GM10248 (cell line): ENCODE measurements at regions not wholly inside any gene's neighbourhood (a gene's known extent, or its start where the extent isn't known, plus 50 kb on each side); places are given as distances from the start of the nearest gene placed in this dataset.
"Not testable (repeated sequence)": the region's sequence is repeated elsewhere in the genome, so short reads cannot be mapped to it uniquely, and the experiment has no call there.

Experiments used
- CTCF ChIA-PET: fragments of 300-600 bp; sonication (Branson Sonifier 250); formaldehyde crosslinking; extraction: SDS; loops from one replicate; lab custom pipeline; 2021; ENCODE audit warnings: antibody characterized with exemption; lab: Yijun Ruan, JAX
- POLR2A ChIA-PET: fragments of 350-650 bp; sonication (Branson Sonifier 250); formaldehyde crosslinking; extraction: SDS; loops from one replicate; lab custom pipeline; 2020; ENCODE audit warnings: antibody characterized with exemption; lab: Yijun Ruan, JAX
- DNase-seq: peaks from one replicate; pipeline ENCODE4 v3.0.0; 2012; ENCODE audit errors: extremely low spot score
- TF ChIP-seq, protein P1 (sequence below): IDR thresholded peaks from 2 replicates; pipeline ENCODE4 v1.5.1; 2012; ENCODE audit warnings: mild to moderate bottlenecking, low read depth; ENCODE audit errors: extremely low read depth, missing control alignments, control extremely low read depth

DNA sequence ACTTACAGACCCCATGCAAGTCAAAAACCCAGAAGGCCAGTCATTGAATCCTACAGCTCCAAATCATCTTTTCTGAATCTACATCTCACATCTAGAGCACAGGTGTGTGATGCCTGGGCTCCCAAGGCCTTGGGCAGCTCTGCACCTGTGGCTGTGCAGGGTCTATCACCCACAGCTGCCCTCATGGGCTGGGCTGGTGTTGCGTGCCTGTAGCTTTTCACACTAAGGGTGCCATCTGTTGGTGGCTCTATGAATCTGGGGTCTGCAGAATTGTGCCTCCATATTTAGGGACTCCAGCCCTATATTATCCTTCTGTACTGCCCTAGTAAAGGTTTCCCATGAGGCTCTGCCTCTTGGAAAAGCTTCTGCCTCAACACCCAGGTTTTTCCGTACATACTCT is 407.6 kb downstream of the TUBA3C start:
- POLR2A ChIA-PET, DNase-seq, CTCF ChIA-PET: not testable (repeated sequence)

DNA sequence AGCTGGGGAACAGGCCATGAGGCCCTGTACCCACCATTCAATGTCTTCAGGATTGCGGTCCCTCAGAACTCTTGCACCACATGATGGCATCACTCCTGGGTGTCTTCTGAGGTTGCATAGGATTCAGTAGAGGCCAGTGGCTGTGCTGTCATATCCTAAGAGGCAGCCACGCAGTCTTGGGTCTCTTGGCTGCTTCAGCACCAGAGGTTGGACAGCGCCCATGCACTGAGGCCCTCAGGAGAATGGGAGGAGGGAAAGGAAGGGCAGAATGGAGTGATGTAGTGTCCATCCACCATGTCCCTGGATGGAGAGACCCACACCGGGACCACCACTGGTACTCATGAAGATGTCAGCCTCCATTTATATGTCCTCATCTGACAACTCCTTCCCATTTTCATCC is 439.9 kb downstream of the TUBA3C start:
- POLR2A ChIA-PET, CTCF ChIA-PET, DNase-seq: not testable (repeated sequence)

DNA sequence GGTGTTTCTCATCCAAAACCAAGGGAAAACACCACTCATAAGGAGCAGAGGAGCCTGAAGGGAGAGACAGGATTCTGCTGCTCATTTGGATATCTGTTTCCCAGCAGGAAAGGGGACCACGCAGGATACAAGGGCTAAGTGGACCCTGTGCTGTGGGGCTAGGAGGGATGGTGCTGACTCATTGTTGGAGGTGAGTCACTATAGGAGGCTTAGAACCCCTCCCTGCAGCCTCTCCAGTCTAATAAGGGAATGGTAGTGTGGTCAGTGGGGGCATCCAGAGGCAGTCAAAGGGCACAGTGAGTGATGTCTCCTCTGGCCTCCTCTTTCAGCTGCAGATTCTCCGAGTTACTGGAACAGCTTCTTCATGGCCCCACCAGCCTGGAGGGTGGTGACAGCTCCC is 442.3 kb downstream of the TUBA3C start:
- CTCF ChIA-PET: no interaction called here
- POLR2A ChIA-PET: no interaction called here
- TF ChIP-seq, protein P1, sequence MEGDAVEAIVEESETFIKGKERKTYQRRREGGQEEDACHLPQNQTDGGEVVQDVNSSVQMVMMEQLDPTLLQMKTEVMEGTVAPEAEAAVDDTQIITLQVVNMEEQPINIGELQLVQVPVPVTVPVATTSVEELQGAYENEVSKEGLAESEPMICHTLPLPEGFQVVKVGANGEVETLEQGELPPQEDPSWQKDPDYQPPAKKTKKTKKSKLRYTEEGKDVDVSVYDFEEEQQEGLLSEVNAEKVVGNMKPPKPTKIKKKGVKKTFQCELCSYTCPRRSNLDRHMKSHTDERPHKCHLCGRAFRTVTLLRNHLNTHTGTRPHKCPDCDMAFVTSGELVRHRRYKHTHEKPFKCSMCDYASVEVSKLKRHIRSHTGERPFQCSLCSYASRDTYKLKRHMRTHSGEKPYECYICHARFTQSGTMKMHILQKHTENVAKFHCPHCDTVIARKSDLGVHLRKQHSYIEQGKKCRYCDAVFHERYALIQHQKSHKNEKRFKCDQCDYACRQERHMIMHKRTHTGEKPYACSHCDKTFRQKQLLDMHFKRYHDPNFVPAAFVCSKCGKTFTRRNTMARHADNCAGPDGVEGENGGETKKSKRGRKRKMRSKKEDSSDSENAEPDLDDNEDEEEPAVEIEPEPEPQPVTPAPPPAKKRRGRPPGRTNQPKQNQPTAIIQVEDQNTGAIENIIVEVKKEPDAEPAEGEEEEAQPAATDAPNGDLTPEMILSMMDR: no peak
- DNase-seq: no peak

DNA sequence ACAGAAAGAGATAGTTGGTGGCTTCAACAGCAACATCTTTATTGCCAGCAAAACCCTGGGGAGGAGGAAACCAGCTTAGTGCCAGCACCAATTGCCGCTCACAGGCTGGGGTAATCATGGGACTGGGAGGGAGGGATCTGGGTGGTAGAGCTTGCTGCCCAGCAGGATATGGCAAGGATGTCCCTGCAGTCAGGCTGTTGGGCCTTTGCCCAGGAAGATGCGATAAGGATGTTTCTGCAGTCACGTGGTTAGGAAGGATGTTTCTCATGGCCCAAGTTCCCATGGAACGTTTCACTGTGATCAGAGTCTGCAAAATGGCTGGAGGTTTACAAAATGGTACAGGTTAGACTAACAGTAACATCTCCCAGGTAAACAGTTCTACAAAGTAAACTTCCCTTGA is 443.5 kb downstream of the TUBA3C start:
- DNase-seq, CTCF ChIA-PET, POLR2A ChIA-PET: not testable (repeated sequence)

DNA sequence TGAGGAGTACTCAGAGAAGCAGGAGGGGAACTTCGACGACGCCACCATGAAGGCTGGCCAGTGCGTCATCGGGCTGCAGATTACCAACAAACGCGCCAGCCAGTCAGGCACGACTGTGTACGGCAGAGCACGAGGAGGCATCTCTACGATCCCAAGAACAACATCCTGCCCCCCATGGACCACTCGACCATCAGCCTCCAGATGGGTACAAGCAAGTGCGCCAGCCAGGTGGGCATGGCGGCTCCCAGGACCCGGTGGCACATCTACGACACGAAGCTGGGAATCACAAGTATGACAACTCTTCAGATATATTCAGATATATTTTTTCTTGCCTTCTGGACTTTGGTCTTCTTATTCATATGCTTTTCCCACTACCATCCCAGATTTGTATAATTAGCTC is 454.5 kb downstream of the TUBA3C start:
- POLR2A ChIA-PET, DNase-seq, CTCF ChIA-PET: not testable (repeated sequence)

DNA sequence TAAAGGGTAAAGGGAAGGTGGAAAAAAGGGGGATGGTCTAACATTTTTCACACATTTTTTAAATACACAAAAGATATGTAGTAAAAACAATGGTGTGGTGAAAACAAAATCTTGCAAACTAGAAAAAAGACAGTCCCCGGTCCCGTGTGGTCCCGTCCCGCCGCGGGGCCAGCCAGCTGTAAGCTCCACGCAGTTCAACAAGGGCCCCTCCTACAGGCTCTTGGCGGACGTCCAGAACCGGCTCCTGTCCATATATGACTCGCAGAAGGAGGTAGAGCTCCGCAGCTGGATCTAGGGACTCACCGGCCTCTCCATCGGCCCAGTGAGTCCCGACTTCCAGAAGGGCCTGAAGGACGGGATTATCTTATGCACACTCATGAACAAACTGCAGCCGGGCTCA is 455.1 kb downstream of the TUBA3C start:
- POLR2A ChIA-PET, CTCF ChIA-PET, DNase-seq: not testable (repeated sequence)

DNA sequence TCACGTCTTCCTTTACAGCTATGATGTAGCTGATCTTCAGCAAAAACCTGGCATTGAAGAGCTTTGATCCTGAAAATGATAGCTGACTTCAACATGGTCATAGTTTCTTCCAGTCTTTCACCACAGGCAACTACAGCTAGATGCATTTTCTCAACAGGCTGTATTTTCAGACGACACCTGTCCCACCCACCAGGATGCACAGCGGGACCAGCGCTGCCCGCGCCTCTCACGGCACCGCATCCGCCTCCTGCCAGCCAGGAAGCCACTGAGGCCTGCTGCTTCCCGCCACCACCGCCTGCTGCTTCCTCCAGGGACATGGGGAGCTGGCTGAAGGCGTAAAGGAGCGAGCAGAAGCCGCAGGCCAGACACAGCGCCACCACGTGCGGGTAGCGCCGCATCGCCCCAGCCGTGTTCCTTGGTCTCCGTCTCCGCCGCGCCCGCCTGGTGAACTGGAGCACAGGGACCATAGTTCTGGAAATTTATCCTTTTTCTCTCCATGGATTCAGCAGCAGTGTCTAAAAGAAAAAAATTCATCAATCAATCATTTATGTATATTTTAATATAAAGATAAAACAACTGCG is 456.3 kb downstream of the TUBA3C start:
- CTCF ChIA-PET, DNase-seq, POLR2A ChIA-PET: not testable (repeated sequence)

DNA sequence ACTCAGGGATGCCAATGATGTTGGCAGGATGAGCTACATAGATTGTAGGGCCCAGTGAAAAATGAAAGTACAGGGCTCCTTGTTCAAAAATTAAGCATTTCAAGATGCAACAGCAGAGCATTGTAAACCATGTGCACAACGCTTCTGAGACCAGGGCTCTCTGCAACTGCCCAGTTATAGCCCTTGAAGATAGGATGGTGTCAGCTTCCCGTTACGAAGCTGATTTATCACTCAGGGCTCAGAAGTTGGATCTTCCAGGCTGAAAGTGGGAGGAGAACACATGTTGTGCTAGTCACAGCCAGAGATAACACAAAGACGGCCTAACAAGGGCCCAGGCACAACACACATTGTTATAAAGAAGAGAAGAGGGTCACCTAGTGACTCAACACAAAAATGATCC is 466.7 kb downstream of the TUBA3C start:
- CTCF ChIA-PET: no interaction called here
- TF ChIP-seq, protein P1: no peak
- POLR2A ChIA-PET: no interaction called here
- no peak for DNase-seq

DNA sequence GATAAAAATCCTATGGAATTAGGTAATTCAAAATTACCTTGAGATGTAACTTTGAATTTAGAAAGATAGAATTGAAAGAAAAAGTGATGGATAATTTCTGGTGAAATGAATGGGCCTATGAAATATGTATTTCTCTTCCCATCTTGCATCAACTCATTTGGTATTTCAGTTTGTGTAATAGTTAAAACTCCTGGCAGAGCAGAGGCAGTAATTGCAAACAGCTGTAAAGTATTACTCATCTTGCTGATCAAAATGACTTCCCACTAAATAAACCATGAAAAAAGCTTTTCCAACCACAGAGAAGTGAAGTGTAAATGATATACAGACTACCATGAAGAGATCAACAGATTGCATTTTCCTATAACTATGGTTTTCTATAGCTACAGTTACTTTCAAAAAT is 471.0 kb downstream of the TUBA3C start:
- CTCF ChIA-PET, POLR2A ChIA-PET, DNase-seq: not testable (repeated sequence)

DNA sequence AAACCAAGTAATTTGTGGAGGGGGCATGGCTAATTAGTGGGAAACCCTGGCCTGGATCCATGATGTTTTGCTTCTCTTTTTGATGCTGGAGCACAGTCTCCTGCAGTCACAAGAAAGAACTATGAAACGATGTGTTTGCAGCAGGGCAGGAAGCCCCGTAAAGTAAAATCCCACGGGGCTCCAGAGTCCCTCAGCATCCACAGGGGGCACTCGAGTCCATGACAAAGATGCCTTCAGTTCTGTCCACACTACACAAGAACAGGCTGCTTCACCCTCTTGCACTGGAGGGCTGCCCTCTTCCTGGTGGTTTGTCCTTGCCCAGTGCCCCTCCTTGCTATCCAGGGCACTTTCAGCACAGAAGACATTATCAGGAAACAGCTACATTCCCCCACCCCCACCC is 475.1 kb downstream of the TUBA3C start:
- DNase-seq, POLR2A ChIA-PET, CTCF ChIA-PET: not testable (repeated sequence)

DNA sequence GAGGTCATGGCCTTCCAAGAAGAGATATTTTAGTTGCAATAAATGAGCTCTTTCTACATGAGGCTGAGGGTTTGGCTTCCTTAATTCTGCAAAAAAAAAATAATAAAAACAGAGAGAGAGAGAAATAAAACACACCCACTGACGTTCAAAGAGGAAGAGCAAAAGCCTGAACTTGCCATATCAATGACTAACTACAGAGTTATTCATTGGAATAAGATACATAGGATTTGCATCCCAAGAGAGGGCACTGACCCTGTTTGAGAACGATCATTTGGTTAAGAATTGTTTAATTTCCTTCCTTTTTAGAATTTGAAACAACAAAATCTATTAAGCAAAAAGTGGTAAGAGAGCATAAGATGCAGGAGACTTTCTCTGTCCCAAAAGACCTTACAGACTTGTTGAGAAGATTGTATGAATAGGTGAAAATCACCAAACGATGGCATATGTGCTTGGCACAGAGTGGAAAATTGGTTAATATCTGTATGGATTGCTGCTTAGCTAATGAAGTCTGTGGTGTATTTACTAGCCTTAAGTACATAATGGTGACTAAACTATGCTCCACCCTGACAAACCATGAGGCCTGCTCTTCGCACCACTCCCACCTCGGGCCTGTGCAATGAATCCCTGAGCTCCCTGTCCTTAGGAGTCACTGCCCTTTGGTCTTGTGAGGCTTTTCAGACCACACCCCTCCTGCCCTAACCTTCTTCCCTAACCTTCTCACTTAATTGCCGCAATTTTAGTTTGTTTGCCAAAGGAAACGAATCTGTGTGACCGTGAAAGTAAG is 479.0 kb downstream of the TUBA3C start:
- DNase-seq, POLR2A ChIA-PET, CTCF ChIA-PET: not testable (repeated sequence)

DNA sequence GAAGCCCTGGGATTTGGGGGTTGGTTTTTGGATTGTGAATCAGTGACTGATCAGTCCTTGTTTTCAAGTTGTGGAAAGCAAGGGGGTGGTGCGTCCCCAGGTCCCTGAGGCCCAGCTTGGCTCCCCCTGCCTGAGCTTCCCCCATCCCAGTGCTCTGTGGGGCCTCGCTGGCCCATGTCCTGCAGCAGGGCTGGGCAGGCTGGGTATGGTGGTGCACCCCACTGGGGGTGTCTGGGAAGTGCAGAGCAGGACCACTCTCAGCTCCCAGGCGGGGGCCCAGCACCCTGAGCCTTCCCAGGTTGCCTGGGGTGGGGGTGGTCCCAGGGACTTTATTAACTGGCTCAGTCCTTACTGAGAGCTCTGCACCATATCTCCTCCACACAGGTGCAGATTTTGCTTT is 483.3 kb downstream of the TUBA3C start:
- DNase-seq, POLR2A ChIA-PET, CTCF ChIA-PET: not testable (repeated sequence)

DNA sequence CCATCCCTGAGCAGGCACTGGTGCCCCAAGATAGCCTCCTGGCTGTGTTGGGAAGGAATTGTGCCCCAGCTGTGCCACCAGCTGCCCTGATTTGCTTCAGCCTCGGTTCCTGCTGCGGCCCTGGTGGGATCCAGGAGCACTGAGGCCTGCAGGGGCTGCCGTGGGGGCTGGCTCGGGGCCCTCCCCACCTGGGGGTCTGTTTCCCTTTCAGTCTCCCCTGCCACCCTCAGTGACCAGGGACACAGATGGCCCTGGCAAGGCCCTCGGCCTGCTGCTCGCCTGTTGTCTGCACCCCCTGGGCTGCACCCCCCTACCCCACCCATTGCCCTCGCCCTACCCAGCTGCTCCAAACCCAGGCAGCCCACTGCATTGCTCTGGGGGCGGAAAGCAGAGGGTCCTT is 483.8 kb downstream of the TUBA3C start:
- DNase-seq, POLR2A ChIA-PET, CTCF ChIA-PET: not testable (repeated sequence)

DNA sequence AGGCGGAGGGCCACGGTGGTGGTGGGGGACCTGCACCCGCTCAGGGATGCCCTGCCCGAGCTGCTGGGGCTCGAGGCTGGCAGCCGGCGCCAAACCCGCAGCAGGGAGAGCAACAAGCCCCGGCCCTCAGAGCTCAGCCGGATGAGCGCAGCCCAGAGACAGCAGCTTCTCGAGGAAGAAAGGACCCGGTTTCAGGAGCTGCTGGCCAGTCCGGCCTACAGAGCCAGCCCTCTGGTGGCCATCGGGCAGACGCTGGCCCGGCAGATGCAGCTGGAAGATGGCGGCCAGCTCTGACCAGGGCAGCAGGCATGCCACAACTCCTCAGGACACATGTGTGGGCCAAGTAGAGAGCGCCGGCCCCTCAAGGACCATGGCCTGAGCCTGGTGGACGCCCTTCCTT is 484.4 kb downstream of the TUBA3C start:
- CTCF ChIA-PET, POLR2A ChIA-PET, DNase-seq: not testable (repeated sequence)

DNA sequence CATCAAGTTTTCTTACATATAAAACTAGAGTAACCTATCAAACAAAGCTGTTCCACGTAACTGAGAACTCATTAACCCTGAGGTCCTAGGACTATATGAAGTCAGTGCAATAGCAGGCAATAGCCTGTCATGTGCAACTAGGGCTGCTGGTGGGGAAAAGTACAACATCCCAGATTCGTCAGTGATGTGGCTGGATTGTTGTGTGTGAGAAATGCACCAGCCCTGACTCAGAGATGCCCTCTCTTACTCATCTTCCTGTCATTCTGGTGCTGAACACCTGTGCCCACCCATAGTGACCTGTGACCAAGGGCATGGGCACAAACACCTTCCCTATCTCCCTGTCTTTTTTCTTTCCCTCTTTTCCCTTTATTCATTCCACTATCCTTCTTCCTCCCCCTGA is 504.2 kb downstream of the TUBA3C start:
- DNase-seq, CTCF ChIA-PET, POLR2A ChIA-PET: not testable (repeated sequence)

DNA sequence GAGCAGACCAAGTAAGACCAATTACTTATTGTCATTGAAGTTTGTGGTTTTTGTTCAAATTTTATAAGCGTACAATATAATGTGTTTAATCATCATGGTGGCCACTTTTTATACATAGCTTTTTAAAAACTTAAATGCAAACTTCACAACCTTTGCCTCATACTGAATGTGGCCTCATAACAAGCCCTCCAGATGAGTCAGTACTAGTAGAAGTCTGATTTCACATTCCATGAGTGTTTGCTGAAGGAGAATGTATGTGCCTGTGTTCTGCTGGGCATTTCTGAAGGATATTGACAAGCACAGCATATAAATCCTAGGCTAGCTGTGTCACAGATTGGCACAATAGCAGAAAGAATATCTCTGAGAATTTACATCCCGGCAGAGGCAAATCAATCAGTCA is 506.4 kb downstream of the TUBA3C start:
- CTCF ChIA-PET, POLR2A ChIA-PET, DNase-seq: not testable (repeated sequence)

DNA sequence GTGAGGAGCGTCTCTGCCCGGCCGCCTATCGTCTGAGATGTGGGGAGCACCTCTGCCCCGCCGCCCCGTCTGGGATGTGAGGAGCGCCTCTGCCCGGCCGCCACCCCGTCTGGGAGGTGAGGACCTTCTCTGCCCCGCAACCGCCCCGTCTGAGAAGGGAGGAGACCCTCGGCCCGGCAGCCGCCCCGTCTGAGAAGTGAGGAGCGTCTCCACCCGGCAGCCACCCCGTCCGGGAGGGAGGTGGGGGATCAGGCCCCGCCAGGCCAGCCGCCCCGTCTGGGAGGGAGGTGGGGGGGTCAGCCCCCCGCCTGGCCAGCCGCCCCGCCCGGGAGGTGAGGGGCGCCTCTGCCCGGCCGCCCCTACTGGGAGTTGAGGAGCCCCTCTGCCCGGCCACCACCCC is 507.8 kb downstream of the TUBA3C start:
- POLR2A ChIA-PET, DNase-seq, CTCF ChIA-PET: not testable (repeated sequence)
